ENCODE measurements at regions not wholly inside any gene's neighbourhood (a gene's known extent, or its start where the extent isn't known, plus 50 kb on each side); places are given as distances from the start of the nearest gene placed in this dataset.

- in situ Hi-C loops (cut with MboI; ENCODE audit: low pct_unique_long_range_greater_than_20kb in 2 of 9, low sequenced_read_pairs in 9 of 9, unreplicated experiment in 9 of 9) = loop anchor here in 1 of 9 experiments (25.0 kb wide), 1 partner anchor 236 kb away; no protein-coding TSS in a partner anchor
- Histone ChIP-seq H3K4me1 (replicated peaks in 1 of 2) (no peaks in the 10 kb centered on the region), H3K4me3 (no peak overlapping the region), H3K27ac (no peak overlapping the region)
- peak in 4 of 8 experiments; percentile 2 to 37 (median 13) for ATAC-seq (replicated peaks in 6 of 8)
- 0 to 85% (median 79%) methylated on average over 1 to 6 of the region's 6 CpGs; no CpG with 5 or more reads in 1 of the 10 experiments for WGBS, 10 experiments
Measured at GRCh38 chr20:10922941-10923340, 249.1 kb upstream of the JAG1 start.

GRCh38 chr20:10924644-10925201, 250.9 kb upstream of the JAG1 start:
- Histone ChIP-seq H3K4me1 (replicated peaks in 1 of 2) (no peaks in the 10 kb centered on the region), H3K4me3 (no peak overlapping the region), H3K27ac (no peak overlapping the region)
- WGBS, 10 experiments = 0 to 100% (median 73%) methylated on average over 1 of the region's 1 CpG; no CpG with 5 or more reads in 2 of the 10 experiments
- ATAC-seq (replicated peaks in 6 of 8) = peak; percentile 24 to 89 (median 55)
- in situ Hi-C loops (cut with MboI; ENCODE audit: low pct_unique_long_range_greater_than_20kb in 2 of 9, low sequenced_read_pairs in 9 of 9, unreplicated experiment in 9 of 9) = loop anchor here in 1 of 9 experiments (25.0 kb wide), 1 partner anchor 237 kb away; no protein-coding TSS in a partner anchor

GRCh38 chr20:10925767-10926166, 252.0 kb upstream of the JAG1 start:
- 42 to 94% (median 63%) methylated on average over 1 to 3 of the region's 3 CpGs; no CpG with 5 or more reads in 3 of the 10 experiments for WGBS, 10 experiments
- no peak for ATAC-seq (replicated peaks in 6 of 8)
- in situ Hi-C loops (cut with MboI; ENCODE audit: low pct_unique_long_range_greater_than_20kb in 2 of 9, low sequenced_read_pairs in 9 of 9, unreplicated experiment in 9 of 9) = no loop called here

GRCh38 chr20:10927011-10927583, 253.3 kb upstream of the JAG1 start:
- H3K4me1 ChIP-seq (replicated peaks in 1 of 2) = no peaks in the 10 kb centered on the region
- no peak for ATAC-seq (replicated peaks in 6 of 8)
- no peak overlapping the region for H3K27ac ChIP-seq
- in situ Hi-C loops (cut with MboI; ENCODE audit: low pct_unique_long_range_greater_than_20kb in 2 of 9, low sequenced_read_pairs in 9 of 9, unreplicated experiment in 9 of 9) = no loop called here
- 68 to 100% (median 81%) methylated on average over 1 to 5 of the region's 5 CpGs for WGBS, 10 experiments
- no peak overlapping the region for H3K4me3 ChIP-seq

More at GRCh38 chr20:10925767-10926166, 252.0 kb upstream of the JAG1 start:
- Histone ChIP-seq H3K4me1 (replicated peaks in 1 of 2) (no peaks in the 10 kb centered on the region), H3K27ac (no peak overlapping the region), H3K4me3 (no peak overlapping the region)

DNA sequence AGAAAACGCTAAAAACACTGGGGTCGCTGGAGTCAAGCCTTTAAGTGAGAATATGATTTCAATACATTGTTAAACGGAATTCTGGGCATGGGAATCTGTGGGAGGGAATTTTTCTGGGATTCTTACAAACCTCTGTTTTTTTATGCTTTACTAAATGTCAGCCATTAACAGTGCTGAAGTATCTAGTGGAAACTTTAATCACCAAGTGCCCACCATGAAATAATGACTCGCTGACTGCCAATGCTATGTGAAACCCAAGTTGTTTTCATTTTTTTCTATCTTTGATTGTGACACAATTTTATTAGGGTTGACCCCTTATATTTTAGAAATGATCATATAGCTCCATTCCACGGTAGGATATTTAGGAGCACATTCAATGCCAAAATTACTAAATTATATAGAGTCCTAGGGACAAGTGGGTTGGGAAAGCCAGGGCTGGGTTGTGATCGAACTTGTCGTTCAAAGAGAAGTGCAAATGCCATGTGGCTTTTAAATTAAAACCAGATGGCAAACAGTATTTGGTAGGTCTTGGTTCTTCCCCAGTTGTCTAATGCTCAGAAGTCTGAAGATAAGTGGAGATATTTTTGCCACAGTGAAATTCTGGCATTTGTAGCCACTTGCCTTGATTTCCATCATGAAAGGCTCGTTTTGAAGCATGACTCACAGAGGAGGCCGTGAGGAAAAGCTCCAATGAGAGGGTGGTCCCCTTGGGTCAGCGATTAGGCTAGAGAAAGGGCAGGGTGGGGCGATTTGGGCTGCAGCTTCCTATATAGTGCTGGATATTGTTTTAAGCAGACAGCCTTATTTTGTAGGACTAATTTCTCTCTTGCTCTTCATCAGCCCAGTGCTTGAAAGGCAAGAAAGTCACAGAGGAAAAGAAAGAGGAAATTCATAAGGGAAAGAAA, 254.4 kb upstream of the JAG1 start:
- Histone ChIP-seq H3K4me3 (no peak overlapping the region), H3K27ac (no peak overlapping the region), H3K4me1 (replicated peaks in 1 of 2) (no peaks in the 10 kb centered on the region)
- no peak for ATAC-seq (replicated peaks in 6 of 8)
- WGBS, 10 experiments = 43 to 92% (median 81%) methylated on average over 4 to 11 of the region's 11 CpGs
- in situ Hi-C loops (cut with MboI; ENCODE audit: low pct_unique_long_range_greater_than_20kb in 2 of 9, low sequenced_read_pairs in 9 of 9, unreplicated experiment in 9 of 9) = no loop called here

DNA sequence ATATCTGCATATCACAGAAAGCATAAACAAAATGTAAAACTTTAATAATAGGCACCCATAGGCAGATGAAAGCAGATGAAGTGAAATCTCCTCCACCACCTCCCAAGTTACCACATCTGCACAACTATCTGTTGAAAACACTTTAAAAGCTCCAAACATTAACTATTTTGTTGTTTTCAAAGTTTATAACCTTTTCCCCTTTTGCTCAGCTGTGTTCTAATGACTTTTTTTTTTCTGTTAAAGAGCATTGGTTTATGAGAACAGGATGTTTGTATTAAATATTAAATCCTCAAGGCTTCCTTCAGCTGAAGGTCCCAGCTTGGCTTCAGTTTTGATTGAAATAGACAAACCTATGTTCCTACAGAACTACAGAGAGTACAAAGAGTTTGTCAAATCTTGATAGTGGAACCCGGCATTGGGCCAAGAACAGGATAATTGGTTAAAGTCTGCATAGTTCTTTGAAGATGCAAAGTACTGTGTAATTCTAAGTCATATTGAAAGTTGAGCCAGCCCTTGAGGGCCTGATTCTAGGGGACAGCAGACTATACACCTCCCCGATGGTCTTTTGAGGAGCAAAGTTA, 255.1 kb upstream of the JAG1 start:
- 28 to 100% (median 95%) methylated on average over 1 to 2 of the region's 2 CpGs; no CpG with 5 or more reads in 1 of the 10 experiments for WGBS, 10 experiments
- H3K4me1 ChIP-seq (replicated peaks in 1 of 2) = no peaks in the 10 kb centered on the region
- no peak for ATAC-seq (replicated peaks in 6 of 8)
- H3K4me3 ChIP-seq = no peak overlapping the region
- H3K27ac ChIP-seq = no peak overlapping the region
- in situ Hi-C loops (cut with MboI; ENCODE audit: low pct_unique_long_range_greater_than_20kb in 2 of 9, low sequenced_read_pairs in 9 of 9, unreplicated experiment in 9 of 9) = no loop called here

DNA sequence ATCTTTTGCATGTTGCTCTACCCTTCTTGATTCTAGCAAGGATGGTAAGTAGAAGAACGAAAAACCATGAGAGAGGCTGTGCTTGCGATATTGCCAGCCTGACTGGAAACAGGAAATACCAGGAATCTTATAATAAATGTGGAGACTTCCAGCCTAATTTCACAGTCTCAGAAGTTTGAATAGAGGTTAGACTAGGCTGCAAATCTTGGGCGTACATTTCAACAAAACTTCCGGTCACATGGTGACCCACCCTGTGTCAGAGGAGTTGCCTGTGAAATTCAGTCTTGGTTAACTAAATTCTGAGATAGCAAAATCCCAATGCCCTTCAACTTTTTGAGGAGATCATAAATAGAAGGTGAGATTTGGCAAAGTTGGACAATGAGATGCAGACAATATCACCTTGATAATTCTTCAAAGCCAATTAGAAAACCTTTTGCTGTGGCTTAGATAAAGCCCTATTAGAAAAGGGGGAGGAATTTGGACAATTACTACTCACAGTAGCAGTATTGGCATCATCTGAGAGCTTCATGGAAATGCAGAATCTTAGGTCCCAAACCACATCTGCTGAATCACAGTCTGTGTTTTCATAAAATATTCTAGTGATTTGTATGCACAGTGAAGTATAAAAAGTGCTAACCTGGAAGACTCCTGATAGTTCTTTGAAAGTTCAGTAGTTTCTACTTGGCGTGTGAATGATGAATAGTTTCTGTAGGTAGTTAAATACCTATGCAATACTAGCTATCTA, 262.0 kb upstream of the JAG1 start:
- no peaks in the 10 kb centered on the region for H3K4me1 ChIP-seq (replicated peaks in 1 of 2)
- H3K4me3 ChIP-seq = no peak overlapping the region
- in situ Hi-C loops (cut with MboI; ENCODE audit: low pct_unique_long_range_greater_than_20kb in 2 of 9, low sequenced_read_pairs in 9 of 9, unreplicated experiment in 9 of 9) = no loop called here
- ATAC-seq (replicated peaks in 6 of 8) = peak in 2 of 8 experiments; percentile 95 to 98
- H3K27ac ChIP-seq = no peak overlapping the region
- WGBS, 10 experiments = 20 to 100% (median 91%) methylated on average over 1 to 5 of the region's 5 CpGs

- no peak for ATAC-seq (replicated peaks in 6 of 8)
- in situ Hi-C loops (cut with MboI; ENCODE audit: low pct_unique_long_range_greater_than_20kb in 2 of 9, low sequenced_read_pairs in 9 of 9, unreplicated experiment in 9 of 9) = no loop called here
- Histone ChIP-seq H3K4me3 (no peak overlapping the region), H3K4me1 (replicated peaks in 1 of 2) (no peaks in the 10 kb centered on the region), H3K27ac (no peak overlapping the region)
- 67 to 100% (median 85%) methylated on average over 1 to 2 of the region's 2 CpGs; no CpG with 5 or more reads in 2 of the 10 experiments for WGBS, 10 experiments
Measured at GRCh38 chr20:10936786-10937185, 263.0 kb upstream of the JAG1 start.

DNA sequence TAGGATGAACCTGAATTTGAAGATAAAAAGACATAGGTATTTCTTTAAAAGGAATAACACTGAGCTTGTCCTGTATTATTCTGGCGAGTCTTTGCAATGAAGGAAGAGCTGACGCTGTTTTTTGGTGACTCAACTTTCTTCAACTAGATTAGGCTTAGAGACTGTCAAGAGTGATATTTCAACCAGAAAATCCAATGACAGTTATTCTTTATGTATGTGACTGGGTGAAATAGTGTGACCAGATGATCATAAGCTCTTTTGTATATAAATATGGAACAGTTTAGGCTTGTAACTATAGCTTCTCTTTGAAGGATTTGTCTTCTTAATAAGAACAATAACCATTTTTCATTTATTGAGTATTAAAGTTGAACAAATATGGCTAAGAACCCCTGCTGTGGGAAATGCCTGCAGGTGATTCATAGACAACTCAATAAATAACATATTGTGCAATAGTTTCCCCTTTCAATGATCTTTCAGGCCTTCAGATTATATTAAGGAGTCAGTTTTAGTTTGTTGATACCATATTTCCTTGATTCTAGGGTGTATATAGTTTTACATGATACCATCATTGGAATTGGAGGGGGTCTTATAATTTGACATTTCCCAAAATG, 265.6 kb upstream of the JAG1 start:
- in situ Hi-C loops (cut with MboI; ENCODE audit: low pct_unique_long_range_greater_than_20kb in 2 of 9, low sequenced_read_pairs in 9 of 9, unreplicated experiment in 9 of 9) = no loop called here
- H3K4me3 ChIP-seq = no peak overlapping the region
- H3K27ac ChIP-seq = no peak overlapping the region
- H3K4me1 ChIP-seq (replicated peaks in 1 of 2) = peaks cover 0 to 5% of the 10 kb centered on the region in 2 donors
- WGBS, 10 experiments = 49 to 100% (median 87%) methylated on average over 1 to 2 of the region's 2 CpGs; no CpG with 5 or more reads in 1 of the 10 experiments
- ATAC-seq (replicated peaks in 6 of 8) = no peak

GRCh38 chr20:10940941-10941340, 267.1 kb upstream of the JAG1 start:
- H3K4me3 ChIP-seq = no peak overlapping the region
- H3K4me1 ChIP-seq (replicated peaks in 1 of 2) = peaks cover 0 to 5% of the 10 kb centered on the region in 2 donors
- ATAC-seq (replicated peaks in 6 of 8) = no peak
- 20 to 94% (median 89%) methylated on average over 1 to 4 of the region's 4 CpGs; no CpG with 5 or more reads in 1 of the 10 experiments for WGBS, 10 experiments
- in situ Hi-C loops (cut with MboI; ENCODE audit: low pct_unique_long_range_greater_than_20kb in 2 of 9, low sequenced_read_pairs in 9 of 9, unreplicated experiment in 9 of 9) = no loop called here
- H3K27ac ChIP-seq = no peak overlapping the region

- WGBS, 10 experiments = 14 to 65% (median 38%) methylated on average over 1 to 4 of the region's 4 CpGs; no CpG with 5 or more reads in 2 of the 10 experiments
- in situ Hi-C loops (cut with MboI; ENCODE audit: low pct_unique_long_range_greater_than_20kb in 2 of 9, low sequenced_read_pairs in 9 of 9, unreplicated experiment in 9 of 9) = no loop called here
- H3K27ac ChIP-seq = no peak overlapping the region
- peak in 5 of 8 experiments; percentile 15 to 77 (median 48) for ATAC-seq (replicated peaks in 6 of 8)
- H3K4me1 ChIP-seq (replicated peaks in 1 of 2) = peaks cover 0 to 5% of the 10 kb centered on the region in 2 donors
- no peak overlapping the region for H3K4me3 ChIP-seq
Measured at GRCh38 chr20:10943686-10944265, 270.0 kb upstream of the JAG1 start.

Measured in motor neuron (in vitro differentiated cells).